Neural crest cell (in vitro differentiated cells): ENCODE measurements at regions not wholly inside any gene's neighbourhood (a gene's known extent, or its start where the extent isn't known, plus 50 kb on each side); places are given as distances from the start of the nearest gene placed in this dataset.
"Not testable (repeated sequence)": the region's sequence is repeated elsewhere in the genome, so short reads cannot be mapped to it uniquely, and the experiment has no call there.

Source experiments
- DNase-seq: peaks from one replicate; pipeline ENCODE4 v3.0.0; 2021; ENCODE audit warnings: low read depth, mixed read lengths, low spot score
- H3K27ac Mint-ChIP-seq: one replicate; pipeline ENCODE4 v1.8.0; 2021; ENCODE audit warnings: mild to moderate bottlenecking, mixed read lengths; ENCODE audit not compliant: unreplicated experiment
- H3K27me3 Mint-ChIP-seq: 2 replicates; pipeline ENCODE4 v1.8.0; 2021; ENCODE audit warnings: low read depth, mild to moderate bottlenecking, mixed read lengths
- H3K36me3 Mint-ChIP-seq: 2 replicates; pipeline ENCODE4 v1.8.0; 2021; ENCODE audit warnings: low read depth, mild to moderate bottlenecking, mixed read lengths
- H3K4me1 Mint-ChIP-seq: 2 replicates; pipeline ENCODE4 v1.8.0; 2021; ENCODE audit warnings: mixed read lengths
- H3K4me3 Mint-ChIP-seq: one replicate; pipeline ENCODE4 v1.8.0; 2021; ENCODE audit warnings: mild to moderate bottlenecking, mixed read lengths
- H3K9me3 Mint-ChIP-seq: 2 replicates; pipeline ENCODE4 v1.8.0; 2021; ENCODE audit warnings: mixed read lengths
- TF ChIP-seq, protein P1 (sequence below): fragments of 200-600 bp; sonication (generic); conservative IDR thresholded peaks from 2 replicates; pipeline ENCODE4 v1.5.0; 2021; ENCODE audit warnings: antibody characterized with exemption, mild to moderate bottlenecking

GRCh38 chr2:173734797-173735196 is 230.4 kb downstream of the SP3 start:
- H3K27me3 Mint-ChIP-seq, result peaks cover 2% of the 10 kb centered on the region
- TF ChIP-seq, protein P1, sequence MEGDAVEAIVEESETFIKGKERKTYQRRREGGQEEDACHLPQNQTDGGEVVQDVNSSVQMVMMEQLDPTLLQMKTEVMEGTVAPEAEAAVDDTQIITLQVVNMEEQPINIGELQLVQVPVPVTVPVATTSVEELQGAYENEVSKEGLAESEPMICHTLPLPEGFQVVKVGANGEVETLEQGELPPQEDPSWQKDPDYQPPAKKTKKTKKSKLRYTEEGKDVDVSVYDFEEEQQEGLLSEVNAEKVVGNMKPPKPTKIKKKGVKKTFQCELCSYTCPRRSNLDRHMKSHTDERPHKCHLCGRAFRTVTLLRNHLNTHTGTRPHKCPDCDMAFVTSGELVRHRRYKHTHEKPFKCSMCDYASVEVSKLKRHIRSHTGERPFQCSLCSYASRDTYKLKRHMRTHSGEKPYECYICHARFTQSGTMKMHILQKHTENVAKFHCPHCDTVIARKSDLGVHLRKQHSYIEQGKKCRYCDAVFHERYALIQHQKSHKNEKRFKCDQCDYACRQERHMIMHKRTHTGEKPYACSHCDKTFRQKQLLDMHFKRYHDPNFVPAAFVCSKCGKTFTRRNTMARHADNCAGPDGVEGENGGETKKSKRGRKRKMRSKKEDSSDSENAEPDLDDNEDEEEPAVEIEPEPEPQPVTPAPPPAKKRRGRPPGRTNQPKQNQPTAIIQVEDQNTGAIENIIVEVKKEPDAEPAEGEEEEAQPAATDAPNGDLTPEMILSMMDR, result no peak
- H3K36me3 Mint-ChIP-seq, result no peaks in the 10 kb centered on the region
- no peaks in the 10 kb centered on the region for H3K4me1 Mint-ChIP-seq
- no peak overlapping the region for H3K4me3 Mint-ChIP-seq
- DNase-seq, result no peak
- H3K9me3 Mint-ChIP-seq, result peaks cover 3% of the 10 kb centered on the region
- no peak overlapping the region for H3K27ac Mint-ChIP-seq

- H3K4me3 Mint-ChIP-seq, H3K9me3 Mint-ChIP-seq, DNase-seq, H3K36me3 Mint-ChIP-seq, H3K27ac Mint-ChIP-seq, H3K27me3 Mint-ChIP-seq, H3K4me1 Mint-ChIP-seq: not testable (repeated sequence)
Observed at GRCh38 chr2:173737954-173738575, 227.1 kb downstream of the SP3 start.

GRCh38 chr2:173739006-173739405 is 226.2 kb downstream of the SP3 start:
- Mint-ChIP-seq H3K27me3 (peaks cover 2% of the 10 kb centered on the region), H3K4me3 (no peak overlapping the region), H3K27ac (no peak overlapping the region), H3K36me3 (no peaks in the 10 kb centered on the region), H3K9me3 (peaks cover 3% of the 10 kb centered on the region), H3K4me1 (no peaks in the 10 kb centered on the region)
- DNase-seq, result no peak
- TF ChIP-seq, protein P1, result no peak

- Mint-ChIP-seq H3K36me3 (no peaks in the 10 kb centered on the region), H3K27me3 (peaks cover 2% of the 10 kb centered on the region), H3K4me1 (no peaks in the 10 kb centered on the region), H3K4me3 (no peak overlapping the region), H3K9me3 (peaks cover 3% of the 10 kb centered on the region), H3K27ac (no peak overlapping the region)
- TF ChIP-seq, protein P1, result no peak
- no peak for DNase-seq
Observed at GRCh38 chr2:173740639-173741038, 224.5 kb downstream of the SP3 start.

GRCh38 chr2:173741759-173742158 is 223.4 kb downstream of the SP3 start:
- H3K4me1 Mint-ChIP-seq, result peaks cover 7% of the 10 kb centered on the region
- peaks cover 2% of the 10 kb centered on the region for H3K27me3 Mint-ChIP-seq

DNA sequence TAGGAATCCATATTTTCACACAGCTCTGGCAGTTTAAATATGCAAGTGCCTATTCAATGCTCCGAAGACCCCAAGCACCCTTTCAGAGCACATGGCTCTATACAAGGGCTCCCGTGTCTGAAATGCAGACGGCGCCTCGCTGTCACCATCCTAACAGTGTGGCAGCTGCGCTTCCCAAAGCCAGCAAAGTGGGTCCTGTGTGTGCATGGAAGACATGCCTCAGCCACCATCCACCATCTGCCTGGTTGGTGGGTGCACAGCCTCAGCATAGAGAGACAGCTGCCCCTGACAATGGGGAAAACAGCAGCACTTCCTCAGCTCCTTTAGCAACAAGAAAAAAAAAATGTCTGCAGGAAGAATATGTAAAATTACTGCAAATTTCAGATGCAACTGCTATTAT is 218.1 kb downstream of the SP3 start:
- DNase-seq, result no peak
- H3K4me3 Mint-ChIP-seq, result no peak overlapping the region
- no peaks in the 10 kb centered on the region for H3K36me3 Mint-ChIP-seq
- peaks cover 38% of the 10 kb centered on the region for H3K4me1 Mint-ChIP-seq
- no peaks in the 10 kb centered on the region for H3K27me3 Mint-ChIP-seq
- TF ChIP-seq, protein P1, result no peak
- no peak overlapping the region for H3K27ac Mint-ChIP-seq
- H3K9me3 Mint-ChIP-seq, result no peaks in the 10 kb centered on the region

More at GRCh38 chr2:173741759-173742158, 223.4 kb downstream of the SP3 start:
- no peak for DNase-seq
- H3K36me3 Mint-ChIP-seq, result no peaks in the 10 kb centered on the region
- TF ChIP-seq, protein P1, result no peak
- no peak overlapping the region for H3K4me3 Mint-ChIP-seq
- no peak overlapping the region for H3K27ac Mint-ChIP-seq
- peaks cover 3% of the 10 kb centered on the region for H3K9me3 Mint-ChIP-seq
